ENCODE measurements at regions not wholly inside any gene's neighbourhood (a gene's known extent, or its start where the extent isn't known, plus 50 kb on each side); places are given as distances from the start of the nearest gene placed in this dataset.
"Not testable (repeated sequence)": the region's sequence is repeated elsewhere in the genome, so short reads cannot be mapped to it uniquely, and the experiment has no call there.

- not testable (repeated sequence) for TF ChIP-seq ZNF274 (IDR thresholded peaks at IDR 0.05; ENCODE audit: low read depth, low read length); YY1 (IDR thresholded peaks at IDR 0.05; ENCODE audit: insufficient read depth, insufficient read length)
These were observed 66.4 kb upstream of the SLC66A3 start for GRCh38 chr2:11088821-11089220.

Measured in NT2/D1 (cell line).